ENCODE measurements at regions not wholly inside any gene's neighbourhood (a gene's known extent, or its start where the extent isn't known, plus 50 kb on each side); places are given as distances from the start of the nearest gene placed in this dataset.

GRCh38 chr2:225289659-225290058 is 109.9 kb upstream of the NYAP2 start:
- intact Hi-C loops (cut with micrococcal nuclease) = no loop called here
- no peaks in the 10 kb centered on the region for H3K27me3 ChIP-seq (ENCODE audit: control insufficient read depth in 2 of 2, insufficient read depth in 2 of 2, low read length in 2 of 2)
- Mint-ChIP-seq H3K9me3 (peaks cover 0 to 12% (median 0%) of the 10 kb centered on the region in 11 donors), H3K4me3 (no peak overlapping the region), H3K27me3 (peaks cover 0 to 10% (median 0%) of the 10 kb centered on the region in 5 donors), H3K4me1 (no peaks in the 10 kb centered on the region), H3K27ac (no peak overlapping the region), H3K36me3 (peaks cover 0 to 4% (median 0%) of the 10 kb centered on the region in 5 donors)
- CTCF ChIA-PET = no interaction called here
- no peak overlapping the region for H3K27ac ChIP-seq (ENCODE audit: low read depth, low read length)
- DNase-seq = no peak
- H3K9me3 ChIP-seq (ENCODE audit: control insufficient read depth in 2 of 3, low read length in 3 of 3) = no peaks in the 10 kb centered on the region
- POLR2A ChIA-PET = no interaction called here
- H3K36me3 ChIP-seq (ENCODE audit: control insufficient read depth in 2 of 3, insufficient read depth in 3 of 3, low read length in 3 of 3) = no peaks in the 10 kb centered on the region
- H3K4me1 ChIP-seq (ENCODE audit: control insufficient read depth in 2 of 2, insufficient read depth in 2 of 2, low read length in 2 of 2) = no peaks in the 10 kb centered on the region
- ATAC-seq = no peak
- no peak overlapping the region for H3K4me3 ChIP-seq (ENCODE audit: low read length)

GRCh38 chr2:225288986-225289385 is 110.5 kb upstream of the NYAP2 start:
- intact Hi-C loops (cut with micrococcal nuclease) = no loop called here
- peaks cover 0 to 12% (median 0%) of the 10 kb centered on the region in 11 donors for H3K9me3 Mint-ChIP-seq
- peaks cover 0 to 4% (median 0%) of the 10 kb centered on the region in 5 donors for H3K36me3 Mint-ChIP-seq
- Histone ChIP-seq H3K27me3 (ENCODE audit: control insufficient read depth in 2 of 2, insufficient read depth in 2 of 2, low read length in 2 of 2) (no peaks in the 10 kb centered on the region), H3K36me3 (ENCODE audit: control insufficient read depth in 2 of 3, insufficient read depth in 3 of 3, low read length in 3 of 3) (no peaks in the 10 kb centered on the region), H3K4me3 (ENCODE audit: low read length) (no peak overlapping the region), H3K4me1 (ENCODE audit: control insufficient read depth in 2 of 2, insufficient read depth in 2 of 2, low read length in 2 of 2) (no peaks in the 10 kb centered on the region), H3K27ac (ENCODE audit: low read depth, low read length) (no peak overlapping the region), H3K9me3 (ENCODE audit: control insufficient read depth in 2 of 3, low read length in 3 of 3) (no peaks in the 10 kb centered on the region)
- ATAC-seq = no peak
- no peaks in the 10 kb centered on the region for H3K4me1 Mint-ChIP-seq
- no peak overlapping the region for H3K27ac Mint-ChIP-seq
- DNase-seq = no peak
- ChIA-PET POLR2A (no interaction called here), CTCF (interaction anchor here (0.5 kb wide), 1 partner anchor 163 kb away, joined by 4 read pairs; no protein-coding TSS in a partner anchor)
- no peak overlapping the region for H3K4me3 Mint-ChIP-seq
- H3K27me3 Mint-ChIP-seq = peaks cover 0 to 10% (median 0%) of the 10 kb centered on the region in 5 donors

GRCh38 chr2:225282858-225283710 is 116.4 kb upstream of the NYAP2 start:
- H3K27ac Mint-ChIP-seq = no peak overlapping the region
- no peak overlapping the region for H3K4me3 Mint-ChIP-seq
- peak in 5 of 9 donors; percentile 11 to 29 (median 20) for DNase-seq
- Histone ChIP-seq H3K27ac (ENCODE audit: low read depth, low read length) (no peak overlapping the region), H3K4me3 (ENCODE audit: low read length) (no peak overlapping the region), H3K4me1 (ENCODE audit: control insufficient read depth in 2 of 2, insufficient read depth in 2 of 2, low read length in 2 of 2) (no peaks in the 10 kb centered on the region), H3K36me3 (ENCODE audit: control insufficient read depth in 2 of 3, insufficient read depth in 3 of 3, low read length in 3 of 3) (no peaks in the 10 kb centered on the region), H3K27me3 (ENCODE audit: control insufficient read depth in 2 of 2, insufficient read depth in 2 of 2, low read length in 2 of 2) (no peaks in the 10 kb centered on the region), H3K9me3 (ENCODE audit: control insufficient read depth in 2 of 3, low read length in 3 of 3) (no peaks in the 10 kb centered on the region)
- intact Hi-C loops (cut with micrococcal nuclease) = loop anchor here (1.0 to 5.0 kb wide), 5 partner anchors 281 to 1824 kb away; no protein-coding TSS in a partner anchor
- ATAC-seq = peak; percentile 48
- peaks cover 0 to 8% (median 0%) of the 10 kb centered on the region in 7 donors for H3K4me1 Mint-ChIP-seq
- ChIA-PET POLR2A (no interaction called here), CTCF (no interaction called here)
- peaks cover 0 to 2% (median 0%) of the 10 kb centered on the region in 5 donors for H3K27me3 Mint-ChIP-seq
- peaks cover 0 to 19% (median 2%) of the 10 kb centered on the region in 11 donors for H3K9me3 Mint-ChIP-seq
- H3K36me3 Mint-ChIP-seq = peaks cover 0 to 6% (median 0%) of the 10 kb centered on the region in 5 donors

- no peaks in the 10 kb centered on the region for H3K4me1 Mint-ChIP-seq
- ChIA-PET POLR2A (no interaction called here), CTCF (no interaction called here)
- no peak for ATAC-seq
- H3K9me3 ChIP-seq (ENCODE audit: control insufficient read depth in 2 of 3, low read length in 3 of 3) = no peaks in the 10 kb centered on the region
- H3K9me3 Mint-ChIP-seq = peaks cover 2 to 46% (median 15%) of the 10 kb centered on the region in 11 donors
- H3K36me3 ChIP-seq (ENCODE audit: control insufficient read depth in 2 of 3, insufficient read depth in 3 of 3, low read length in 3 of 3) = no peaks in the 10 kb centered on the region
- no peak overlapping the region for H3K4me3 Mint-ChIP-seq
- H3K27me3 ChIP-seq (ENCODE audit: control insufficient read depth in 2 of 2, insufficient read depth in 2 of 2, low read length in 2 of 2) = no peaks in the 10 kb centered on the region
- H3K27ac Mint-ChIP-seq = no peak overlapping the region
- peaks cover 0 to 4% (median 0%) of the 10 kb centered on the region in 5 donors for H3K27me3 Mint-ChIP-seq
- intact Hi-C loops (cut with micrococcal nuclease) = no loop called here
- peaks cover 0 to 17% (median 10%) of the 10 kb centered on the region in 5 donors for H3K36me3 Mint-ChIP-seq
- no peak overlapping the region for H3K27ac ChIP-seq (ENCODE audit: low read depth, low read length)
- no peaks in the 10 kb centered on the region for H3K4me1 ChIP-seq (ENCODE audit: control insufficient read depth in 2 of 2, insufficient read depth in 2 of 2, low read length in 2 of 2)
- DNase-seq = no peak
- no peak overlapping the region for H3K4me3 ChIP-seq (ENCODE audit: low read length)
These were observed 123.3 kb upstream of the NYAP2 start for GRCh38 chr2:225276207-225276606.

- no peak overlapping the region for H3K27ac Mint-ChIP-seq
- H3K27ac ChIP-seq (ENCODE audit: low read depth, low read length) = no peak overlapping the region
These were observed 124.1 kb upstream of the NYAP2 start for GRCh38 chr2:225275443-225275842.

GRCh38 chr2:225274751-225275150 is 124.8 kb upstream of the NYAP2 start:
- no peaks in the 10 kb centered on the region for H3K9me3 ChIP-seq (ENCODE audit: control insufficient read depth in 2 of 3, low read length in 3 of 3)
- H3K36me3 ChIP-seq (ENCODE audit: control insufficient read depth in 2 of 3, insufficient read depth in 3 of 3, low read length in 3 of 3) = no peaks in the 10 kb centered on the region
- Mint-ChIP-seq H3K27me3 (peaks cover 0 to 2% (median 0%) of the 10 kb centered on the region in 5 donors), H3K9me3 (peaks cover 2 to 37% (median 15%) of the 10 kb centered on the region in 11 donors), H3K27ac (no peak overlapping the region), H3K36me3 (peaks cover 0 to 12% (median 10%) of the 10 kb centered on the region in 5 donors), H3K4me3 (no peak overlapping the region), H3K4me1 (no peaks in the 10 kb centered on the region)
- ATAC-seq = no peak
- POLR2A ChIA-PET = no interaction called here
- H3K4me3 ChIP-seq (ENCODE audit: low read length) = no peak overlapping the region
- CTCF ChIA-PET = no interaction called here
- no peak overlapping the region for H3K27ac ChIP-seq (ENCODE audit: low read depth, low read length)
- no peaks in the 10 kb centered on the region for H3K27me3 ChIP-seq (ENCODE audit: control insufficient read depth in 2 of 2, insufficient read depth in 2 of 2, low read length in 2 of 2)
- no peak for DNase-seq
- H3K4me1 ChIP-seq (ENCODE audit: control insufficient read depth in 2 of 2, insufficient read depth in 2 of 2, low read length in 2 of 2) = no peaks in the 10 kb centered on the region
- intact Hi-C loops (cut with micrococcal nuclease) = no loop called here

More at GRCh38 chr2:225275443-225275842, 124.1 kb upstream of the NYAP2 start:
- POLR2A ChIA-PET = no interaction called here
- Histone ChIP-seq H3K27me3 (ENCODE audit: control insufficient read depth in 2 of 2, insufficient read depth in 2 of 2, low read length in 2 of 2) (no peaks in the 10 kb centered on the region), H3K4me3 (ENCODE audit: low read length) (no peak overlapping the region), H3K9me3 (ENCODE audit: control insufficient read depth in 2 of 3, low read length in 3 of 3) (no peaks in the 10 kb centered on the region), H3K36me3 (ENCODE audit: control insufficient read depth in 2 of 3, insufficient read depth in 3 of 3, low read length in 3 of 3) (no peaks in the 10 kb centered on the region), H3K4me1 (ENCODE audit: control insufficient read depth in 2 of 2, insufficient read depth in 2 of 2, low read length in 2 of 2) (no peaks in the 10 kb centered on the region)
- intact Hi-C loops (cut with micrococcal nuclease) = no loop called here
- ATAC-seq = no peak
- no peak for DNase-seq
- CTCF ChIA-PET = no interaction called here
- peaks cover 0 to 13% (median 10%) of the 10 kb centered on the region in 5 donors for H3K36me3 Mint-ChIP-seq
- peaks cover 0 to 2% (median 0%) of the 10 kb centered on the region in 5 donors for H3K27me3 Mint-ChIP-seq
- H3K4me3 Mint-ChIP-seq = no peak overlapping the region
- H3K9me3 Mint-ChIP-seq = peaks cover 2 to 43% (median 15%) of the 10 kb centered on the region in 11 donors
- H3K4me1 Mint-ChIP-seq = no peaks in the 10 kb centered on the region

Data from naive thymus-derived CD4-positive, alpha-beta T cell (primary cell).